Fibroblast of mammary gland (primary cell): ENCODE measurements at regions not wholly inside any gene's neighbourhood (a gene's known extent, or its start where the extent isn't known, plus 50 kb on each side); places are given as distances from the start of the nearest gene placed in this dataset.
"Not testable (repeated sequence)": the region's sequence is repeated elsewhere in the genome, so short reads cannot be mapped to it uniquely, and the experiment has no call there.

ENCODE experiments used
- DNase-seq: peaks from one replicate; pipeline ENCODE4 v3.0.0-alpha.2; 2010; ENCODE audit warnings: low read depth
- H3K4me3 ChIP-seq: 2 replicates; pipeline ENCODE4 v1.5.1; 2011; ENCODE audit warnings: low read depth, mild to moderate bottlenecking, low read length, moderate library complexity; ENCODE audit not compliant: control insufficient read depth
- TF ChIP-seq, protein P1 (sequence below): conservative IDR thresholded peaks from 2 replicates; pipeline ENCODE4 v1.5.1; 2011; ENCODE audit warnings: low read depth, low read length, inconsistent platforms; ENCODE audit not compliant: control insufficient read depth, insufficient read depth

DNA sequence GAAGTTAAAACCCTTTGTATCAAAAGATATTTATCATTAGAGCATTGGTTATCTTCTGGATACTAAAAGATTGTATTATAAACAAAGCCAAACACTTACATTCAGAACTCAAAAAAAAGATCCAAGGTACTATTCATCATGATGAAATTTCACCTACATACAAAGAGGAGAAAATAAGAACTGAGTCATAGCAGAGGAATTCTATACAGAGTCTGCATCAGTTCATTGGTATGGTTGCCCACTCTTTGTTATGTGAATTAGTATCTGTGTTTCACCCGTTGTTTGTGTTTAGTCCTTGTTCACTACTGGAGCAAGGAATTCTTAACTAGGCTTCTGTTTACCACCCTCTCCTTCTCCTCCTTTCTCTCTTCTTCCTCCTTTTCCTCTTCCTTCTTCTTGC lies 157.9 kb downstream of the LNPK start:
- peak; percentile 58 for DNase-seq
- no peak overlapping the region for H3K4me3 ChIP-seq
- TF ChIP-seq, protein P1, sequence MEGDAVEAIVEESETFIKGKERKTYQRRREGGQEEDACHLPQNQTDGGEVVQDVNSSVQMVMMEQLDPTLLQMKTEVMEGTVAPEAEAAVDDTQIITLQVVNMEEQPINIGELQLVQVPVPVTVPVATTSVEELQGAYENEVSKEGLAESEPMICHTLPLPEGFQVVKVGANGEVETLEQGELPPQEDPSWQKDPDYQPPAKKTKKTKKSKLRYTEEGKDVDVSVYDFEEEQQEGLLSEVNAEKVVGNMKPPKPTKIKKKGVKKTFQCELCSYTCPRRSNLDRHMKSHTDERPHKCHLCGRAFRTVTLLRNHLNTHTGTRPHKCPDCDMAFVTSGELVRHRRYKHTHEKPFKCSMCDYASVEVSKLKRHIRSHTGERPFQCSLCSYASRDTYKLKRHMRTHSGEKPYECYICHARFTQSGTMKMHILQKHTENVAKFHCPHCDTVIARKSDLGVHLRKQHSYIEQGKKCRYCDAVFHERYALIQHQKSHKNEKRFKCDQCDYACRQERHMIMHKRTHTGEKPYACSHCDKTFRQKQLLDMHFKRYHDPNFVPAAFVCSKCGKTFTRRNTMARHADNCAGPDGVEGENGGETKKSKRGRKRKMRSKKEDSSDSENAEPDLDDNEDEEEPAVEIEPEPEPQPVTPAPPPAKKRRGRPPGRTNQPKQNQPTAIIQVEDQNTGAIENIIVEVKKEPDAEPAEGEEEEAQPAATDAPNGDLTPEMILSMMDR = no peak

DNA sequence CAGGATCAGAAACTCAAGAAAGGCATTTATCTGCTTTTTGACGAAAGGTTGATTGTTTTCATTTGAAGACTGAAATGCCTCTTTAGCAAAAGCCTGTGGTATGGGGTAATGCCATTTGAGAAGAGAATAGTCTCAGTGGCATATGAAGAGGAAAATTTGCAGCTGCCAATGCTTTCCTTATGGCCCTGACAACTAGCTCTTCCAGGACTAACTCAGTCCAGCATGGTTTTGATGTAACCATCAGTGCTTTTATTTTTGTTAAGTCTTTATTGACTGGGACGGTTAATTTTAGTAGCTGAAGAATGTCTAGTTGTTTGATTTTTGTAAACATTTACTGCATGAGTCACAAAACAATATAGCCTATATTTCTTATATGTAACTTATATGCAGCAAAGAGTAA lies 158.4 kb downstream of the LNPK start:
- TF ChIP-seq, protein P1 = no peak
- no peak overlapping the region for H3K4me3 ChIP-seq
- no peak for DNase-seq

DNA sequence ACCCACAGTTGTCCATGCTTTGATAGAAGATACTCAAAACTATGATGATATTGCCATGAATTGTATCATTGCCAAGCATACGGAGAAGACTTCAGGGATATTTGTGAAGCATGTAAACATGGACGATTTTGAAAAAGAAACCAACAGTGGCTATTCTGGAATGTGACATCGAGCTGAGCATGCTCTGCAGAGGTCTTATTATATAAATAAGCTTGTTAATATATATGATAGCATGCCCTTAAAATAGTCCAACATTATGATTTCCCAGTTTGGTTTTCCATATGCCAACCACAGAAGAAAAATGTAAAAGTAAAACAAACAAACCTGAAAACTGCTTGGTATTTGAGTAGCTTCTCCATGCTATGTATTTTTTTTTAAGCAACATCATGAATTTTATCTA lies 159.1 kb downstream of the LNPK start:
- no peak overlapping the region for H3K4me3 ChIP-seq
- no peak for DNase-seq
- TF ChIP-seq, protein P1 = no peak

DNA sequence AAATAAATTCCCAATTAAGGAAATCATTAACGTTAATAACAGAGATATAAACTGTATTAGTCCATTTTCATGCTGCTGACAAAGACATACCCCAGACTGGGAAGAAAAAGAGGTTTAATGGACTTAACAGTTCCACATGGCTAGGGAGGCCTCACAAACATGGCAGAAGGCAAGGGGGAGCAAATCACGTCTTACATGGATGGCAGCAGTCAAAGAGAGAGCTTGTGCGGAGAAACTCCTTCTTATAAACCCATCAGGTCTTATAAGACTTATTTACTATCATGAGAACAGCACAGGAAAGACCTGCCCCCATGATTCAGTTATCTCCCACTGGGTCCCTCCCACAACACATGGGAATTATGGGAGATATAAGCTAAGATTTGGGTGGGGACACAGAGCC lies 161.3 kb downstream of the LNPK start:
- H3K4me3 ChIP-seq, DNase-seq: not testable (repeated sequence)

DNA sequence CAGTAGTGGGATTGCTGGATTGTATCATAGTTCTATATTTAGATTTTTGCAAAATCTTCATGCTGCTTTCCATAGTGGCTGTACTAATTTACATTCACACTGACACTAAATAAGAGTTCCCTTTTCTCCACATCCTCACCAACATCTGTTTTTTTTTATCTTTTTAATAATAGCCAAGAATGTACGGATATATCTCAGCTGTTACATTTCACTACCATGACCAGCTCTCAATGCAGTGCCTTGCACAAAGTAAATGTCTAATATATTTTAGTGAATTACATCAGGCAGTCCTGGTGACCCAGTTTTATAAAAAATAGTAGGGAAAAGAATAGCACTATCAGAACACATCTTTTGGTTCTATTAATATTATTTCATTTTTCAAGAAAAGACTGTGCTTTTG lies 161.8 kb downstream of the LNPK start:
- DNase-seq = peak; percentile 33
- H3K4me3 ChIP-seq = no peak overlapping the region
- TF ChIP-seq, protein P1 = no peak

DNA sequence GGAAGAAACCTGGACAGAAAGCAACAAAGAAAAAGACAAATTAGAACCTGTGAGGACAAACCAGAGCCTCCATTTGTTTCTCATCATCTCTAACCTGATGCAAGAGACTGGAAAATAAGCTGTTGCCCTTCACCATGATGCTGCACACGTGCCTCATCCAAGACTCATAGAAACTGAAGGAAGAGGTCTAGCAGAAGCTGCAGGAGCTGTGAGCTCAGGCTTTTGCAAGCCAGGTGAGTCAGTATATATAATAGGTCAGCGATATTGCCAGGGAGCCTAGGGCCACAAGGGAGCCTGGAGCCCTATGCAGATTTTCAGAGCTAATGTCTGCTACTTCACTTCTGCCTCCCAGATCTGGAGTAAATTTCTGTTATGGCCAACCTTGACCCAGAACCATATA lies 163.1 kb downstream of the LNPK start:
- H3K4me3 ChIP-seq = no peak overlapping the region
- no peak for DNase-seq
- TF ChIP-seq, protein P1 = no peak

DNA sequence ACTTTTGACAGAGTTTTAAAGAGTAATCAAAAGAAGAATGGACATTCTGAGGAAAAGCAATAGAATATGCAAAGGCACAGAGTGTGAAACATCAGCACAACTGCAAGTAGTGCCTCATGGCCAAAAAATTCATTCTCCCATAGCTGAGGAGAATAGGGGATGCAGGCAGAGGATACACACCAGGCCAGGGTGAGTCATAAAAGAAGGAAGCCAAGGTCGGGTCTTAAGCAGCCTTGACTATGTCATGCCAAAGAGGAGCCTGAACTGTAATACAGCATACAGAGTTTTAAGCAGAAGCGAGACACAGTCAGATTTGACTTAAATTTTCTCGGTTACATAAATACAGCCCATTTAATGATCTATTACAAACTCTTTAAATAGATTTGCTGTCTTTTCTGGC lies 165.0 kb downstream of the LNPK start:
- DNase-seq = peak; percentile 95
- TF ChIP-seq, protein P1 = no peak
- no peak overlapping the region for H3K4me3 ChIP-seq

DNA sequence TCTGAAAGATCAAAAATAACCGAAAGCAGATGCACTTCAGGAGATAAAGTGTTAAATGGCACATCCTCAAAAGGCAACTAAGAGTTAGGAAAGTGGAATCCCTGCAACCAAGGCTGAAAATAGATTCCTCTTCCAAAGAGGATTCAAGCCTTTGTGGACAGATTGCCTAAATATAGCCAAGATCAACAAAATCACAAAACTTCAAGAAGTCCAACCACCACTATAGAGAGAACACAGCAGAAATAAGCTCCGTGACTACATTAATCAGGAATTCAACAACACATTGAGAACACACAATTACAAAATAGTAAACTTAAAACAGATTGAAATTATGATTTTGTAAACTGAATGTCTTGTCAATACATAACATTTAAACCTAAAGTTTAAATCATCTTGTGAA lies 165.7 kb downstream of the LNPK start:
- TF ChIP-seq, protein P1 = no peak
- no peak overlapping the region for H3K4me3 ChIP-seq
- DNase-seq = peak; percentile 73
